HepG2 (cell line): ENCODE measurements at regions not wholly inside any gene's neighbourhood (a gene's known extent, or its start where the extent isn't known, plus 50 kb on each side); places are given as distances from the start of the nearest gene placed in this dataset.

Experiments
- ATAC-seq: fragments of 200-7000 bp; cut with Tn5 transposase; 3 replicates; pipeline ENCODE4 v1.9.1; 2020; ENCODE audit warnings: mild to moderate bottlenecking, moderate library complexity
- BruUV-seq: library from RNA; stranded (reverse); fragments of 400-500 nt; replicated peaks from 2 replicates; lab custom pipeline; 2021; lab: Mats Ljungman, UMichigan
- CTCF ChIA-PET: fragments of 300-600 bp; formaldehyde crosslinking; extraction: SDS; loops from one replicate; lab custom pipeline; 2021; ENCODE audit warnings: low total read pairs, inconsistent platforms, low intra/inter-chr PET ratio; lab: Yijun Ruan, JAX
- POLR2A ChIA-PET: fragments of 350-600 bp; sonication (Branson Sonifier 250); formaldehyde crosslinking; loops from one replicate; lab custom pipeline; 2020; ENCODE audit warnings: antibody characterized with exemption, inconsistent platforms; lab: Yijun Ruan, JAX
- DNase-seq: peaks from one replicate; pipeline ENCODE4 v3.0.0-alpha.2; 2015; ENCODE audit warnings: low spot score
- FAIRE-seq: peaks from 3 replicates; lab custom pipeline; 2011; peaks lifted over from hg19 to GRCh38; lab: Jason Lieb, UNC
- H2AFZ ChIP-seq: one replicate; pipeline ENCODE4 v1.6.1; 2011; ENCODE audit warnings: low read length, inconsistent platforms
- H3K27ac ChIP-seq: fragments of 300-600 bp; 3 replicates; pipeline ENCODE4 v1.8.0; 2011; ENCODE audit warnings: mixed run types, mild to moderate bottlenecking, mixed read lengths, low read length, inconsistent platforms; ENCODE audit not compliant: insufficient read depth; ENCODE audit errors: extremely low read length
- H3K27me3 ChIP-seq, 2 experiments: fragments of 200-600 bp in 1 of 2; 2 replicates in 1 of 2; 3 replicates in 1 of 2; pipeline versions ENCODE4 v1.6.0 to v1.8.0; 2011; ENCODE audit warnings: low read length in 2 of 2, mild to moderate bottlenecking in 2 of 2, moderate library complexity in 2 of 2, inconsistent platforms in 1 of 2; ENCODE audit not compliant: insufficient read depth in 2 of 2, control insufficient read depth in 1 of 2
- H3K36me3 ChIP-seq, 2 experiments: fragments of 200-600 bp in 1 of 2; replicated peaks in 1 of 2; 2 replicates in 1 of 2; 3 replicates in 1 of 2; pipeline versions ENCODE4 v1.5.1 to v1.8.0; 2011; ENCODE audit warnings: low read length in 2 of 2, inconsistent platforms in 1 of 2; ENCODE audit not compliant: insufficient read depth in 2 of 2, control insufficient read depth in 1 of 2
- H3K4me1 ChIP-seq: 2 replicates; pipeline ENCODE4 v1.5.1; 2012; ENCODE audit warnings: low read length, inconsistent platforms; ENCODE audit not compliant: insufficient read depth
- H3K4me2 ChIP-seq: 2 replicates; pipeline ENCODE4 v1.6.0; 2011; ENCODE audit warnings: low read depth, low read length, inconsistent platforms
- H3K4me3 ChIP-seq, 3 experiments: fragments of 200-600 bp in 1 of 3; sonication (generic), shearing (Covaris generic) in 1 of 3; replicated peaks in 1 of 3; 2 replicates each; pipeline ENCODE4 v1.5.1; 2011 to 2016; ENCODE audit warnings: low read length in 3 of 3, inconsistent platforms in 2 of 3, low read depth in 2 of 3, mild to moderate bottlenecking in 2 of 3, control low read depth in 1 of 3, mixed read lengths in 1 of 3; ENCODE audit not compliant: insufficient read depth in 1 of 3
- H3K79me2 ChIP-seq: one replicate; pipeline ENCODE4 v1.6.1; 2011; ENCODE audit warnings: low read length, inconsistent platforms; ENCODE audit not compliant: insufficient read depth
- H3K9ac ChIP-seq: 2 replicates; pipeline ENCODE4 v1.6.0; 2011; ENCODE audit warnings: mild to moderate bottlenecking, low read depth, low read length, inconsistent platforms; ENCODE audit not compliant: insufficient read depth
- H3K9me3 ChIP-seq: 2 replicates; pipeline ENCODE4 v1.5.1; 2012; ENCODE audit warnings: mild to moderate bottlenecking, low read length
- H4K20me1 ChIP-seq: 2 replicates; pipeline ENCODE4 v1.6.0; 2011; ENCODE audit warnings: inconsistent platforms, mild to moderate bottlenecking, low read length, moderate library complexity; ENCODE audit not compliant: insufficient read depth
- ATM ChIP-seq: fragments of 450-650 bp; IDR thresholded peaks from 2 replicates; pipeline ENCODE4 v1.7.1; 2017; ENCODE audit warnings: mild to moderate bottlenecking, borderline replicate concordance
- DMTF1 ChIP-seq: sonication (generic); formaldehyde crosslinking; IDR thresholded peaks from 2 replicates; pipeline ENCODE4 v1.4.0; 2020; ENCODE audit warnings: mild to moderate bottlenecking, missing genetic modification reagents
- EZH2 ChIP-seq: conservative IDR thresholded peaks from 2 replicates; pipeline ENCODE4 v1.6.1; 2012; ENCODE audit warnings: mild to moderate bottlenecking, low read depth, low read length, moderate library complexity
- GABPA ChIP-seq, 2 experiments: IDR thresholded peaks; 2 replicates each; pipeline ENCODE4 v1.6.1; 2011 to 2016; ENCODE audit warnings: low read depth in 2 of 2, low read length in 1 of 2, missing biosample characterization in 1 of 2, missing genetic modification characterization in 1 of 2
- GFI1 ChIP-seq: sonication (generic); formaldehyde crosslinking; IDR thresholded peaks from 2 replicates; pipeline ENCODE4 v1.5.0; 2020; ENCODE audit warnings: missing genetic modification reagents, mild to moderate bottlenecking, borderline replicate concordance
- PAF1 ChIP-seq: IDR thresholded peaks from 2 replicates; pipeline ENCODE4 v1.6.1; 2016; ENCODE audit warnings: missing genetic modification reagents, missing compliant biosample characterization
- RBAK ChIP-seq: sonication (generic); formaldehyde crosslinking; IDR thresholded peaks from 2 replicates; pipeline ENCODE4 v1.5.1; 2020; ENCODE audit warnings: mild to moderate bottlenecking, missing genetic modification reagents
- RFX5 ChIP-seq: IDR thresholded peaks from 2 replicates; pipeline ENCODE4 v1.6.1; 2011; ENCODE audit warnings: low read depth, low read length, improper control_type of control experiment
- SRF ChIP-seq: IDR thresholded peaks from 2 replicates; pipeline ENCODE4 v1.6.1; 2011; ENCODE audit warnings: mild to moderate bottlenecking, low read depth, low read length, moderate library complexity
- ZFP1 ChIP-seq: IDR thresholded peaks from 2 replicates; pipeline ENCODE4 v1.6.1; 2016
- ZNF367 ChIP-seq: sonication (generic); formaldehyde crosslinking; IDR thresholded peaks from 2 replicates; pipeline ENCODE4 v1.4.0; 2020; ENCODE audit warnings: missing genetic modification reagents, borderline replicate concordance
- ZNF460 ChIP-seq: sonication (generic); formaldehyde crosslinking; IDR thresholded peaks from 2 replicates; pipeline ENCODE4 v1.5.1; 2020; ENCODE audit warnings: missing genetic modification reagents, mild to moderate bottlenecking, borderline replicate concordance
- ZNF567 ChIP-seq: sonication (generic); formaldehyde crosslinking; IDR thresholded peaks from 2 replicates; pipeline ENCODE4 v1.8.1; 2023; ENCODE audit warnings: mild to moderate bottlenecking, missing genetic modification reagents, borderline replicate concordance
- ZNF616 ChIP-seq: sonication (generic); formaldehyde crosslinking; IDR thresholded peaks from 2 replicates; pipeline ENCODE4 v1.5.0; 2020; ENCODE audit warnings: low read depth, mild to moderate bottlenecking, missing genetic modification reagents
- ZNF784 ChIP-seq: sonication (generic); formaldehyde crosslinking; IDR thresholded peaks from 2 replicates; pipeline ENCODE4 v1.5.1; 2020; ENCODE audit warnings: missing genetic modification reagents, mild to moderate bottlenecking, borderline replicate concordance
- WGBS: methylation state at CpG from one replicate; pipeline ENCODE4 v1.1.6; 2017; ENCODE audit warnings: low lambda C conversion rate; 5-methylcytosine and 5-hydroxymethylcytosine counted together
- in situ Hi-C: cut with HindIII; loops from 2 replicates; pipeline ENCODE4 v1.10.0; 2017; ENCODE audit warnings: low pct_unique_long_range_greater_than_20kb; ENCODE audit not compliant: extremely low pct_ligation_motif_present
- intact Hi-C: fragments of 100-400 bp; cut with micrococcal nuclease; formaldehyde crosslinking; loops from one replicate; pipeline ENCODE4 v1.10.0; 2022; ENCODE audit not compliant: unreplicated experiment
- TF ChIP-seq, protein P1 (sequence below): sonication (generic); formaldehyde crosslinking; IDR thresholded peaks from 2 replicates; pipeline ENCODE4 v1.4.0; 2020; ENCODE audit warnings: missing genetic modification reagents
- TF ChIP-seq, protein P2 (sequence below): IDR thresholded peaks from 2 replicates; pipeline ENCODE4 v1.6.1; 2016; ENCODE audit warnings: missing biosample characterization, missing genetic modification reagents, low read depth

- TF ChIP-seq ZNF616 (CRISPR knock-in tag), result no peak
- TF ChIP-seq GFI1 (CRISPR knock-in tag), result no peak
- no peak for TF ChIP-seq RBAK (CRISPR knock-in tag)
- no peak for TF ChIP-seq ZNF460 (CRISPR knock-in tag)
- TF ChIP-seq ZFP1 (CRISPR knock-in tag), result no peak
These were observed 163.8 kb upstream of the TMEM132C start (continued) for GRCh38 chr12:128103152-128103551.

DNA sequence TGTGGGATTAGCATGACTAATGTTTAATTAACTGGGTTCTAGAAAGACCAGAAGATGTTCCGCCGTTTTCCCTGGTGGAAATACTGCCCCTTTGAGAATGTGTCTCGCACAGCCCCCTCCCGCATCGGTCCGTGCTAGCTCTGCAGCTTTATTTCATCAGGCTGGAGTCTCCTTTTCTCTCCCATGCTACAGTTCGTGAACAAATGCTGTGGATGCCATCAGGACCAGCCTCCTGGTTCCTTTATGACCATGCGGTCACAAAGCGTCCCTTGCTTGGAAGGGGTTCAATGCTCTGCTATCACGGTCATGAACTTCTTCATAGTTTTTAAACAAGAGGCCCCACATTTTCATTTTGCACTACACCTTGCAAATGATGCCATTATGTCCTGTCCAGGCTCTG is 157.7 kb upstream of the TMEM132C start:
- no peak for DNase-seq
- no peaks in the 10 kb centered on the region for H3K27me3 ChIP-seq
- no peaks in the 10 kb centered on the region for H3K36me3 ChIP-seq
- CTCF ChIA-PET, result no interaction called here
- H3K9me3 ChIP-seq, result no peaks in the 10 kb centered on the region
- in situ Hi-C loops, result no loop called here
- no peak overlapping the region for H3K4me3 ChIP-seq
- no peaks in the 10 kb centered on the region for H4K20me1 ChIP-seq
- no peak for ATAC-seq
- no peak overlapping the region for H3K27ac ChIP-seq
- no peaks in the 10 kb centered on the region for H3K4me1 ChIP-seq
- no TSS peak for BruUV-seq
- WGBS, result 46% methylated on average over 10 of the region's 10 CpGs
- no peak overlapping the region for H3K4me2 ChIP-seq
- POLR2A ChIA-PET, result no interaction called here
- FAIRE-seq, result no peak
- no peak overlapping the region for H3K9ac ChIP-seq
- intact Hi-C loops, result no loop called here
- H2AFZ ChIP-seq, result no peak overlapping the region
- no peaks in the 10 kb centered on the region for H3K79me2 ChIP-seq
- TF ChIP-seq ZNF784 (CRISPR knock-in tag) (no peak), ATM (no peak), DMTF1 (CRISPR knock-in tag) (no peak), ZNF567 (CRISPR knock-in tag) (no peak), ZNF367 (CRISPR knock-in tag) (no peak), GABPA (IDR thresholded peaks at IDR 0.05; ENCODE audit: low read depth, low read length) (no peak), GABPA (CRISPR knock-in tag; IDR thresholded peaks at IDR 0.05; ENCODE audit: low read depth) (no peak), RFX5 (no peak), EZH2 (no peak), PAF1 (CRISPR knock-in tag) (no peak), SRF (no peak)
- TF ChIP-seq, protein P1, sequence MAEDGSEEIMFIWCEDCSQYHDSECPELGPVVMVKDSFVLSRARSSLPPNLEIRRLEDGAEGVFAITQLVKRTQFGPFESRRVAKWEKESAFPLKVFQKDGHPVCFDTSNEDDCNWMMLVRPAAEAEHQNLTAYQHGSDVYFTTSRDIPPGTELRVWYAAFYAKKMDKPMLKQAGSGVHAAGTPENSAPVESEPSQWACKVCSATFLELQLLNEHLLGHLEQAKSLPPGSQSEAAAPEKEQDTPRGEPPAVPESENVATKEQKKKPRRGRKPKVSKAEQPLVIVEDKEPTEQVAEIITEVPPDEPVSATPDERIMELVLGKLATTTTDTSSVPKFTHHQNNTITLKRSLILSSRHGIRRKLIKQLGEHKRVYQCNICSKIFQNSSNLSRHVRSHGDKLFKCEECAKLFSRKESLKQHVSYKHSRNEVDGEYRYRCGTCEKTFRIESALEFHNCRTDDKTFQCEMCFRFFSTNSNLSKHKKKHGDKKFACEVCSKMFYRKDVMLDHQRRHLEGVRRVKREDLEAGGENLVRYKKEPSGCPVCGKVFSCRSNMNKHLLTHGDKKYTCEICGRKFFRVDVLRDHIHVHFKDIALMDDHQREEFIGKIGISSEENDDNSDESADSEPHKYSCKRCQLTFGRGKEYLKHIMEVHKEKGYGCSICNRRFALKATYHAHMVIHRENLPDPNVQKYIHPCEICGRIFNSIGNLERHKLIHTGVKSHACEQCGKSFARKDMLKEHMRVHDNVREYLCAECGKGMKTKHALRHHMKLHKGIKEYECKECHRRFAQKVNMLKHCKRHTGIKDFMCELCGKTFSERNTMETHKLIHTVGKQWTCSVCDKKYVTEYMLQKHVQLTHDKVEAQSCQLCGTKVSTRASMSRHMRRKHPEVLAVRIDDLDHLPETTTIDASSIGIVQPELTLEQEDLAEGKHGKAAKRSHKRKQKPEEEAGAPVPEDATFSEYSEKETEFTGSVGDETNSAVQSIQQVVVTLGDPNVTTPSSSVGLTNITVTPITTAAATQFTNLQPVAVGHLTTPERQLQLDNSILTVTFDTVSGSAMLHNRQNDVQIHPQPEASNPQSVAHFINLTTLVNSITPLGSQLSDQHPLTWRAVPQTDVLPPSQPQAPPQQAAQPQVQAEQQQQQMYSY (CRISPR knock-in tag), result no peak
- TF ChIP-seq, protein P2, sequence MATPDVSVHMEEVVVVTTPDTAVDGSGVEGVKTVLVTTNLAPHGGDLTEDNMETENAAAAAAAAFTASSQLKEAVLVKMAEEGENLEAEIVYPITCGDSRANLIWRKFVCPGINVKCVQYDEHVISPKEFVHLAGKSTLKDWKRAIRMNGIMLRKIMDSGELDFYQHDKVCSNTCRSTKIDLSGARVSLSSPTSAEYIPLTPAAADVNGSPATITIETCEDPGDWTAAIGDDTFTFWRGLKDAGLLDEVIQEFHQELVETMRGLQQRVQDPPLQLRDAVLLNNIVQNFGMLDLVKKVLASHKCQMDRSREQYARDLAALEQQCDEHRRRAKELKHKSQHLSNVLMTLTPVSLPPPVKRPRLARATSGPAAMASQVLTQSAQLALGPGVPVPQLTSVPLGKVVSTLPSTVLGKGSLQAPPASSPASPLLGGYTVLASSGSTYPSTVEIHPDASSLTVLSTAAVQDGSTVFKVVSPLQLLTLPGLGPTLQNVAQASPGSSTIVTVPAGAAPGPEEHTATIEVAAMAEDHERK (CRISPR knock-in tag), result no peak
